Prostate gland (tissue), 2 donors: ENCODE measurements at regions not wholly inside any gene's neighbourhood (a gene's known extent, or its start where the extent isn't known, plus 50 kb on each side); places are given as distances from the start of the nearest gene placed in this dataset.

Experiments used
- CTCF ChIP-seq, 4 experiments: fragments of 200-600 bp in 2 of 4; fragments of 450-650 bp in 2 of 4; sonication (generic) in 2 of 4; IDR thresholded peaks; 1 replicate in 3 of 4; 2 replicates in 1 of 4; pipeline ENCODE4 v1.5.1; 2016 to 2019; ENCODE audit warnings: antibody characterized with exemption in 4 of 4, mild to moderate bottlenecking in 2 of 4, moderate library complexity in 2 of 4
- POLR2A ChIP-seq: fragments of 450-650 bp; IDR thresholded peaks from one replicate; pipeline ENCODE4 v1.6.1; 2016; ENCODE audit warnings: antibody characterized with exemption, mild to moderate bottlenecking

- TF ChIP-seq CTCF (IDR thresholded peaks at IDR 0.05) (no peak), POLR2A (no peak)
These were observed 705.0 kb upstream of the EPHA7 start for GRCh38 chr6:94124333-94124732.
